Left renal cortex interstitium (tissue), 4 donors: ENCODE measurements at regions not wholly inside any gene's neighbourhood (a gene's known extent, or its start where the extent isn't known, plus 50 kb on each side); places are given as distances from the start of the nearest gene placed in this dataset.
"Not testable (repeated sequence)": the region's sequence is repeated elsewhere in the genome, so short reads cannot be mapped to it uniquely, and the experiment has no call there.

Experiments used
- DNase-seq, 4 donors: peaks; one replicate each; pipeline ENCODE4 v3.0.0-alpha.2; 2013; ENCODE audit warnings: low read depth in 4 of 4, low spot score in 2 of 4, missing footprints in 1 of 4

DNA sequence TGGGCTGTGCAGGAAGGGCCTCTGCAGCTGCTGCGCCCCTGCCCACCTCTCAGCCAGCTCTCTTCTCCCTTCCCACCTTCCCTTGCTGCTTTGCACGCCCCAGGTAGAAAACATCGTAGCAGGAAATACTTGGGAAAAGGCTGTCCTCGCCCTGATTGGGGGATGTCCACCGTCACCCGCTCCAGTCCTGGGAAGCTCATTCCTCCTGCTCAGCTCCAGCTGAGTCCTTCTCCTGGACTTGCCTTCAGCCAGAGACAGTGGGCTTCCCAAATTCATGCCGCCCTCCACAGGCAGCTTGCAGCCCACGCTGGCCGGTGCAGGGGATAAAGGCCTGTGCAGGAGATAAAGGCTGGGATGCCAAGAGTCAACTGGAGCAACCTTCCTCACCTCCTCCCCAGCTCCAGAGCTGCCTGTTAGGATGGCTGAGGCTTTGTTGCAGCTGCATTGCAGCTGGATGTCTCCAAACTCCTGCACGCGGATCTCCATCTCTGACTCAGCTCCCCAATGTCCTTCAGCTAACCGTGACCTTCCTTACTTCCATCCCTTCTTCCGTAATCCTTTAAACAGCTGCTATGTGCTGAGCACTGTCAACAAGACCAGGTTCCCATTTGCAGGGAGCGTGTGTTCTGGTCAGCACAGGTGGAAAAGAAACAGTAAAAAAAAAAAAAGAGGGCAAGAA is 402.0 kb upstream of the TNRC6C start:
- DNase-seq, result no peak

DNA sequence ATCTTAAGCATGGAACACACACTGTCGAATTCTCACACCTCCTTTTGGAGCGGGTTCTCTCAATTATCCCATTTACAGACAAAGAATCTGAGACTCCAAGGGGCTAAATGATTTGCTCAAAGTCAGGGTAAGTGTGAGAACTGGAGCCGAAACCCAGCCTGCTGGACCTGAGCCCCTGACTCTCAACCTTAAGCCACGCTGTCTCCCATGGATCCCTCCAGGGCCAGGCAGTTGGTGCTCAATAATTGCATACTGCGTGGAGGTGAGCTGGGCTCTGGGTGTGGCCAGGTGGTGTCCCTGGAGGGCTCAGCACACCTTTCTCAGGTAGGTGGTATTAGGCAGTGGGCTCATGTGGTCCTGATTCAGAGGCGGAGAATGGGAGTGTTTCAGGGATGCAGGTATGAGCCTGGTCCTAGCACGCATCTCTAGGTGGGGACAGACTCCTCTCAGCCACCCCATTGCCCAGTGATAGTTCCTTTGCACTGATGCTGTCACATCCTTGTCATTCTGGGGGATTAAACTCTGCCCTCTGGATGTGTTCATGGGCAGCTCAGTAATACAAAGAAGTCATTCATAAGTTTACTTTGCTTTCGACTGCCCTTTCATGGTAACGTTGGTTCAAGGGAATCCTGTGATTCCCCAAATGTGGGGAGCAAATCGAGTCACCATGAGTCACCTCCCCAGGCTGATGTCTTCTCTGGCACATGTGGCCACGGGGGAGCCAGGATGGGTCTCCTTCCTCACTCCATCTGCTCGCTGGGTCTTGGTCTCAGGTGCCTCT is 399.5 kb upstream of the TNRC6C start:
- DNase-seq, result no peak

DNA sequence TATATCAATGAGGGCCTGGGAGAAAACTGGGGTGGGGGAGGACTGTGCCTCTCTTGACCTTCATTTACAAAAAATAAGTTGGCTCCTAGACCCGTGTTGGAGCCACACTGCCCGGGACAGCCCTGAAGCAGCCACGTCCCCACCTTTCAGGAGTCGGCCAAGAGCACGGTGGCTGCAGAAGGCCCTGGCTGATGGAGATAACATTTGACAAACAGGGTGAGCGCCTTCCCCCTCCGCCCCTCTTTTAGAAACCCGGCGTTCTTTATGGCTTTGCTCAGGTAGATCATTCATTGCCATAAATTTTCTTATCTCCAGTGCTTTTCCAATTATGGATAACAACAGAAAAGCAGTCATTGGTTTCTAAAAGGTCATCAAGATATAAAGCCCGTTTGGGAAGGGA is 398.1 kb upstream of the TNRC6C start:
- DNase-seq, result no peak

DNA sequence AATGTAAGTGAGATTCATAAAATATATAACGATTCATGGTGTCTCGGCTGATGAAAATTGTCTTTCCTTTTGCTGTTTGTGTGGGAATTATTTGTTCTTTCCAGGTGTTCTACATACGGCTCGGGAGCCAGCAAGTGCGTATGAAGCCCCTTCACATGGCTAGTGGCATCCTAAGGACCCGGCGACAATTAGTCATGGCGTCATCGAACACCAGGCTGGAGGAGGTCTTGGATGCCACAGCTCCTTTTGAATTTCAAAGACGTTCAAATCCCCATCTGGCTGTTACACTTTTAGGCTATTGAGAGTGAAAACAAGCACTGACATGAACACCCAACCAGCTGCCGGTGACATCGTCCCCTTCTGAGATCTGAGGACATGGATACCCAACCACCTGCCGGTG is 397.7 kb upstream of the TNRC6C start:
- no peak for DNase-seq

DNA sequence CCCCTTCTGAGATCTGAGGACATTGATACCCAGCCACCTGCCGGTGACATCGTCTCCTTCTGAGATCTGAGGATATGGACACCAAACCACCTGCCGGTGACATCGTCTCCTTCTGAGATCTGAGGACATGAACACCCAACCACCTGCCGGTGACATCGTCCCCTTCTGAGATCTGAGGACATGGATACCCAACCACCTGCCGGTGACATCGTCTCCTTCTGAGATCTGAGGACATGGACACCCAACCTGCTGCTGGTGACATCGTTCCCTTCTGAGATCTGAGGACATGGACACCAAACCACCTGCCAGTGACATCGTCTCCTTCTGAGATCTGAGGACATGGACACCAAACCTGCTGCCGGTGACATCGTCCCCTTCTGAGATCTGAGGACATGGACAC is 396.1 kb upstream of the TNRC6C start:
- not testable (repeated sequence) for DNase-seq

DNA sequence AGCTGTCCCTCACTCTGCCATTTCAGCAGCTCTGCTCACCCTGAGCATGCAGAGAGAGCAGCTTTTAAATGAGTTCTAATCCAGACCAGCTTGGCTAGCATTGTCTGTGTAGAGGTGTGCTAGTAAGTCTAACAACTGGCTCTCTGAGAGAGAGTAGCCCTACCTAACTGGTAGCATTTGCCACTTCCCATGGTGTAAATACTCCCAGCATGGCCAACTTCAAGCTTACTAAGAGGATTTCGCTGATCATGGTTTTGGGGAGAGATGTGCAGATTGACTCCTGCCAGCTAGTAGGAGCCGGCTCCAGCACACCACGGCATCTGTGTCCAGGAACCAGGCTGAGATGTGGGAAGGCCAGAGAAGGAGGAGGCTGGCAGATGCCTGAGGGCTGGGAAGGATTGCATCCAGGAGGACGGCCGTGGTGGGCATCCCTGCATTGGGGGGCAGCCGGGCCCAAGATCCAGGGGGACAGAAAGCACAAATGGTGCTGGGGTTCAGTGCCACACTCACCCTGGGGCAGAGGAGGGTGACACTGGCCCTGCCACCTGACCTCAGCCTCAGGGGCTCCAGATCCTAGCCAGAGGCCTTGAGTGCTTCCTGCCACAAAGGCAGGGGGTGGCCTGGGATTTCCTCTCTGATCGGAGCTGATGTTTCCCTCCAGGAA is 394.9 kb upstream of the TNRC6C start:
- DNase-seq, result no peak

DNA sequence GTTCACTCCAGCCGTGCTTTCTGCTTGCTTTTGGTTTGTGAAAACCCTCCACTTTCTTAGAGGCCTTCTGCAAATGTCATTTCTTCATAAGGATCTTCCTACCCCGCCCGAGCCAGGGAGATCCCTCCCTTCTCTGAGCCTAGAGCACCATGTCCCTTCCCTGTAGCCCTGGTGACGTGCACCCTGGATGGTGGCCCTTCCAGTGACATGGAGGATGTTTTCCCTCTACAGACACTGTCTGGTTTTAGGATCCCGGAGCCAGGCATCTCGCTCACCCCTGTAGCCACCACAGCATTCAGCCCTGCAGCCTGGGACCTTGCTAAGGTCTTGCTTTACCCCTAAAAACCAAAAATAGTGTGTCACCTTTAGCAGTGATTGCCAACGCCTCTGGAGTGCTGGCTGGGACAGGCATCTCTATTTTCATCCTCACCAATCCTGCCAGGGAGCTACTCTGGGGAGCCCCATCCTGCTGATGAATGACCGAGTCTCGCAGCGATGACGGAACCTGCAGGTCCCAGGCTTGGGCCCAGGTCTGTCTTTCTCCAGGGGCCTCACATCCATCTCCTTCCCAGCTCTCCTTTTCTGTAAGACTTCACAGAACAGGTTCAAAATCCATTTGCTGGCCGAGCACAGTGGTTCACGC is 394.1 kb upstream of the TNRC6C start:
- DNase-seq, result no peak

DNA sequence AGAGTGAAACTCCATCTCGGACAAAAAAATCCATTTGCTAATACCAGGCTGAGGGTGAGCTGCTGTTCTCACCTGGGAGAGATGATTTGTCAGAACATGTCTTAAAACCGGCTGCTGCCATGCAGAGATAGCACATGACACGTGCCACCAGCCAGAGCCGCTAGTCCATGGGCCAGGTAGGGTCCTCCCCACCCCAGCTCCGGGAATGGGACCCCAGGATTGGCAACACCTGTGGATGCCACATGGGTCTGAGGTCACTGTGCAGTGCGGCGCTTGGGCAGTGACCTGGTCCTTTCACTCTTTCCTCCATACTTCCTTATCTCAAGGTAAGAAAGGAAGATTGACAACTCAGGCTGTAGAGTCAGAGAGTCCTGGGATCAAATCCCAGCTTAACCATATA is 393.3 kb upstream of the TNRC6C start:
- no peak for DNase-seq

DNA sequence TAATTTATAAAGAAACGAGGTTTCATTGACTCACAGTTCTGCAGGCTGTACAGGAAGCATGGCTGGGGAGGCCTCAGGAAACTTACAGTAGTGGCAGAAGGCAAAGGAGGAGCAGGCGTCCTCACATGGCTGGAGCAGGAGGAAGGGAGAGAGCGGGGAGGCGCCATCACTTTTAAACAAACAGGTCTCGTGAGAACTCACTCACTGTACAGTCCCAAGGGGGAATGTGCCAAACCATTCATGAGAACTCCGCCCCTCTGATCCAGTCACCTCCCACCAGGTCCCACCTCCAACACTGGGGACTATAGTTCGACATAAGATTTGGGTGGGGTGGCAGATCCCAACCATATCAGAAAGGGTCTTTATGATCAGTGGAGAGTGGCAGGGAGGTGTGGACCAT is 392.4 kb upstream of the TNRC6C start:
- DNase-seq, result no peak

DNA sequence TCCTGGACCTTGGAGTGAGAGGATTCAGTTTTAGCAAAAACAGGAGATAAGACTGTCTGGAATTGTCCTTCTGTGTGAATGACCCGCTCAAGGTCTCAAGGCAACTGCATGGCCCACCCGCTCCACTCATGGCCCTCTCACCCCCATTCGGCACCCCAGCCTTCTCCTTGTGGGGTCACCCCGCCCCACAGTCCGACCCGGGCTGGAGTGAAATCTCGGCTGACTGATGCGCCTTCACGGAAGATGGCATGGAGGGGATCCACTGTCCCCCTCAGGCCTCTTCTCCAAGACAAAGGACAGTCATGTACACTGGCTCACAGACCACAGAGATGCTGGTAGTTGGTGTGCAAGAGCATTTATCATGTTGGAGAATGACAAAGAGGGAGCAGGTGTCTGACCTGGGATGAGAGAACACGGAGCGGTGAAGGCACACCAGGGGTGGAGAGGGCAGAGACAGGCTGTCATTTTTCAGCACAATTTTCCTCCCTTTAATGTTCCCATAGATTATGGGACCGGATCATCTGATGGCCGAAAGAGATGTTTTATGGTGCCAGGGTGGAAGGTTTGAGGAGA is 391.9 kb upstream of the TNRC6C start:
- no peak for DNase-seq

DNA sequence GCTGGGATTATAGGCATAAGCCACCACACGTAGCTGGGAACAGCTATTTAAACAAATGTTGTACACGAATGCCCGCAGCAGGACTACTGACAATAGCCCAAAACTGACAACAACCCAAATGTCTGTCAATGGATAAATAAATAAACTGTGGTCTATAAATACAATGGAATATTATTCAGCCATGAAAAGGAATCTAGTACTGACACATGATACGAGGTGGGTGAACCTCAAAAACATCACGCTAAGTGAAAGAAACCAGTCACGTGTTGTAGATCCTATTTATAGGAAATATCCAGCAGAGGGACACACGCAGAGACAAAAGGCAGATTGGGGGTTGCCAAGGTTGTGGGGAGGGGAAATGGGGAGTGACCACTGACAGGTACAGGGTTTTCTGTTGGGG is 390.0 kb upstream of the TNRC6C start:
- DNase-seq, result no peak

DNA sequence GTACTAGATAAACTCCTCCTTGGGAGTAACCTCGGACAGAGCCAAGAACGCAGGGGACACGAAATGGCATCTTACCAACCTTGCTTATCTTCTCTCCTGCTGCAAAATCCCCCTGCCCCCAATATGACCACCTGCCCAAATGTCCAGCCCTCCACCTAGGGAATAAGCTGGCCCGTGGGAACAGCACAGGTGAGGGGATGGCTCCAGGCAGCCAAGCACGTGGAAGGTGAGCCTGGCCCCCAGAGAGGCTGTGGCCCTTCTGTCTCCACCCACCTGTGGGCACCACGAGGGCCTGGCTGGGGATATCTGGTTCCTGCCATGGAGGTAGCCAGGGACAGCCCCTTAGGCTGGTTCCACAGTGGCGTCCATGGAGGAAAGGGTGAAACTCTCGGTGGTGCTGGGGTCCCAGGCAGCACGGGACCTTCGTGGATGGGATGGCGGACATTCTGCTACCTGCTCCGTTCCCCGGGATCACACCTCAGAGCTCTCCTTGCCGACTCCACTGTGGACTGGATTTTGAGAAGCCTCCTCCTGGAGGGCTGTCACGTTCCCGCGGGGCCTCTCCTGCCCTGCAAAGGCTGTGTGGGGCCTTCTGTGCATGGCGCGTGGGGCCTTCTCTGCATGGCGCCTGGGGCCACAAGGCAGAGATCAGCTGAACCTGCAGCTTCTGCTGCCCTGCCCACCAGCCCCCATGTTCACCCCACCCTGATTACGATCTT is 388.5 kb upstream of the TNRC6C start:
- DNase-seq, result no peak

DNA sequence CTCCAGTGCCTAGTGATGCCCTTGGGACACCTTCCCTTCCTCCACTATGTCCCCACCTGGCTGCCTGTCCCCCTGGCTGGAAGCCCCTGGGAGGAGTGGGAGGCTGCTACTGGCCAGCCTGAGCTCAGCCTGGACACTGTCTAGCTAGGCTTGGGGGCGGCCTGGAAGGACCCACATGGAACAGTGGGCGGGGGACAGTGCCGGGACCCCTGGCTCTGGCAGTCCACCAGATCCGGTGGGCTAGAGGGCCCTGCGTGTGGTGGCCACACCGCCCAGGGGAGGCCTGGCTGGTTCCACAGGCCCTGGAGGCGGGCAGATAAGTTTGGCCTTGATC is 388.0 kb upstream of the TNRC6C start:
- DNase-seq, result no peak

DNA sequence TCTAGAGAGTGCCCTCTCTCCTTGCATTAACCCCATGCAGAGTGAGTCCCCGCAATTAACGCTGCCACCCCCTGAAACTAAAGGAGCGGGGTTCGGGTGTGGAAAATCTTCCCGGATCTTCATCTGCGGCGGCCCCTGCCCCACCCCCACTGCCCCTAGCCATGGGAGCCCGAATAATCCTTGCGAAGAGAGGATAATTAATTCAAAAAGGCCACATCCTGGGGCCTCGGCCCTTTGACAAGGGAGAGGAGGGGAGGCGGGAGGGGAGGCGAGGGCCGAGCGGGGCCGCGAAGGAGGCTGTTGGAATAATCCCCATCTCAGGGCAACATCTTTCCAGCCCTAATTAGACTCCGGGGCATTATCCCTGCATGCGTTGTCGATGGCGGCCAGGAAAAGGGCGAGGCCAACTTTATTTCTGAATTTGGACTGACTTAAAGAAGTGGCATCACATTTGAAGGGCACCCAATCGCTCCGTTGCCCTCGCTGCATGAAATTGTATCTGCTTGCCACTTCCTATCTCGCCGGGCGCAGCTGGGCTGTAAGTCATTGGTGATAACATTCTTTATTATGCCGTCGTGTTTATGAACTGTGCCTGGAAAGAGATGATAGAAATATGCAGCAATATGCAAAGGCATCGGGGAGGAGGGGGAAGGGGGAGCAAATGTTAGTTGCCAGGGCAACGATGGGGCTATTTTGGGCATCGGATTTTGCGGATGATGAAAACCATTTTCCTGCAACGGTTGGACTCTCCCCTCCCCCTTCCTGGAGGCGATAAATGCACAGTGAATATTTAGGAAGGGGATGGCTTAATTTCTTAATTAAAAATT is 387.1 kb upstream of the TNRC6C start:
- no peak for DNase-seq

DNA sequence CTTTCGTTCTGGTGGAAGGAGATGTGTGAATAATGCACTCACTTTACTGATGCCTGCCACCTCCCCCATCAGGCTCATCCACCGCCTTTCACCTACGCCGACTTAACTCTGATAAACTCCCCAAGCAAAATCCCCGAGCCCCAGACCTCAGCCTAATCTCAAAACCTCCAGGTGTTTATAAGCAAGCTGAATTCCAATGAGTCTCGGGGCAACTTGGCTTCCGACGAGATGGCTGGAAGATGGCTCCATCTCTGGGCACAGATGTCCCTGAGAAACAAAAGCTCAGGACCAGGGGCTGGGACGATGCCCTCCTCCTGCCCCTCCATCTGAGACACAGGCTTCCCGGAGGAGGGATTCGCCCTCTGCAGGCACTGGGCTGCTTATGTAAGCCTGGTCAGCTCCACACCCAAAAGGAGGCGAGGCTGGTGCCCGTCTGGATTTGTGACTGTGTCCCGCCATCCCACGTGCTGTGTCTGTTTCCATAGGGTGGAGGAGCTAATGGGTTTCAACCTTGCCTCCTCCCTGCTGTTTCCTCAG is 386.4 kb upstream of the TNRC6C start:
- no peak for DNase-seq

DNA sequence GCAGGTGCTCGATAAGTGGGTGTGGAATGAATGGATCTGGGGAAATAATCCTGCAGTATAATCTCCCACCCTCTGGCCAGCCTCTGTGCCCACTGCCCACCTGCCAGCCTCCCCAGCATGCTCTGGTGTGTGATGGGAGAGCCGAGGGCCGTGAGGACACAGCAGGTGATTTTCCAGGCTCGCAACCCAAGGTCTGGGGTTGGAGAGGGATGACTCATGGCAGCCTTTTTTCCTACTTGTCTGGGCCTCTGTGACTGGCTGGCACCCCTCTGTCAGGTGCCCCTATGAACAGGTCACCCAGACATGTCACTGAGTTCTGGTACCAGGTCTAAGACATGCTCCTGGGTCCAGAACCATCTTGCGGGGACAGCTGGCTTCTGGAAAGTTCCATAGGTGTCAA is 385.7 kb upstream of the TNRC6C start:
- DNase-seq, result no peak

DNA sequence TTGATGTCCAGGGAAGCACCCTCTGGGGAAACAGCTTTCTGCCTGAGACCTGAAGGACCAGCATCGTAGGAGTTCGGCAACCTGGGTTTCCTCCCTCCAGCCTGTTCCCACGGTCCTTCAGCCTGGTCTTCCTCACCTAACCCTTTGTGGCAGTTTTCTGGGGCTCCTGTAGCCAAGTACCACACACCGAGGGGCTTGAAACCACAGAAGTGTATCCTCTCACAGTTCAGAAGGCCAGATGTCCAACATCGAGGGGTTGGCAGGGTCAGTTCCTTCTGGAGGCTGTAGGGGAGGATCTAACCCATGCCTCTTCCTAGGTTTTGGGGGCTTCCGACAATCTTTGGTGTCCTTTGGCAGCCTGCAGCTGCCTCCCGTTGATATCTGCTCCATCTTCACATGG is 381.0 kb upstream of the TNRC6C start:
- DNase-seq, result no peak

DNA sequence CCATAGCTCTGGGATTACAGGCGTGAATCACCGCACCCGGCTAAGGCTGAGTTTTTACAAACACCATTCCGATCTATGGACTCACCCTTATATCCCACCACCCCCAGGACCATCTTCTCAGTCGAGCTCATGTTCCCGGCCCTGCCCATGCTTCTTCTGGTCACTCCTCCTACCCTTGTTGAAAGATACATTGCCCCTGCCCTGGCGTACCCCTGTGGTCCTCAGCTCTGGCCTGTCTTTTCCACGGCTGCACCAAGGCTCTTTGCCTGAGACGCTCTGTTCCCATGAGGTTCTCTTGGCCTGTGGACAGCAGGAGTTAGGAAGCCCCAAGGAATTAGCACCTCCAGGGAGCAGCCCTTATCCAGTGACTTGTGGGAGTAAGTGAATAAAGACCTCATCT is 379.4 kb upstream of the TNRC6C start:
- no peak for DNase-seq

DNA sequence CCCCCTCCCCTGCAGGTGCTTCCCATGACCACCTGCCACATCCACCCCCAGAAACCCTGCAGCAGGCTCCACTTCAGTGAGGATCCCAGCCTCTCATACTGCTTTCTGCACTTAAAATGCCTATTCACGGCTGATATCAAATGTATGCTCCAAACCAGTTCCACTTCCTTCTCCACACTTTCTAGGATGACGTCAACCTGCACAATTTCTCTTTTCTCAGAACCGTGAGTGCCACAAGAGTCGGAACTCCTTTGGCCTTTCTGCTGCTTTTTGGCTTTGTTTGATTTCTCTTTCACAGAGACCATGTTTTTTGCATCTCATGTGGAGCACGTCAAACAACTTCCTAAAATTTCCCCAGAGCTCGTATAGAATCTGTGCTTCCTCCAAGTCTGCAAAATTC is 378.8 kb upstream of the TNRC6C start:
- DNase-seq, result no peak
